WI38 (cell line): ENCODE measurements at regions not wholly inside any gene's neighbourhood (a gene's known extent, or its start where the extent isn't known, plus 50 kb on each side); places are given as distances from the start of the nearest gene placed in this dataset.

Source experiments
- H3K4me3 ChIP-seq: 2 replicates; pipeline ENCODE4 v1.5.1; 2011; ENCODE audit warnings: low read depth, mild to moderate bottlenecking, control low read depth, low read length
- CTCF ChIP-seq: IDR thresholded peaks from 2 replicates; pipeline ENCODE4 v1.5.1; 2012; ENCODE audit warnings: low read depth, mild to moderate bottlenecking, control low read depth, low read length

- TF ChIP-seq CTCF: no peak
- no peak overlapping the region for H3K4me3 ChIP-seq
These were observed 86.8 kb upstream of the SERBP1 start for GRCh38 chr1:67517046-67517445.

GRCh38 chr1:67522001-67522441 is 91.8 kb upstream of the SERBP1 start:
- TF ChIP-seq CTCF: no peak
- H3K4me3 ChIP-seq: no peak overlapping the region

- TF ChIP-seq CTCF: no peak
- H3K4me3 ChIP-seq: no peak overlapping the region
These were observed 92.6 kb upstream of the SERBP1 start for GRCh38 chr1:67522793-67523192.

- TF ChIP-seq CTCF: no peak
- no peak overlapping the region for H3K4me3 ChIP-seq
These were observed 94.2 kb upstream of the SERBP1 start for GRCh38 chr1:67524143-67525052.

GRCh38 chr1:67525053-67525760 is 95.0 kb upstream of the SERBP1 start:
- no peak for TF ChIP-seq CTCF
- H3K4me3 ChIP-seq: no peak overlapping the region

- TF ChIP-seq CTCF: no peak
- H3K4me3 ChIP-seq: no peak overlapping the region
These were observed 97.9 kb upstream of the SERBP1 start for GRCh38 chr1:67528141-67528540.

- H3K4me3 ChIP-seq: no peak overlapping the region
These were observed 99.9 kb upstream of the SERBP1 start for GRCh38 chr1:67530071-67530470.

More at GRCh38 chr1:67530071-67530470, 99.9 kb upstream of the SERBP1 start:
- no peak for TF ChIP-seq CTCF
